HG03064 (cell line): ENCODE measurements at regions not wholly inside any gene's neighbourhood (a gene's known extent, or its start where the extent isn't known, plus 50 kb on each side); places are given as distances from the start of the nearest gene placed in this dataset.

ENCODE experiments used
- ATAC-seq: cut with Tn5 transposase; IDR thresholded peaks from one replicate; pipeline ENCODE4 v1.9.1; 2021; ENCODE audit warnings: low read depth; ENCODE audit not compliant: unreplicated experiment

DNA sequence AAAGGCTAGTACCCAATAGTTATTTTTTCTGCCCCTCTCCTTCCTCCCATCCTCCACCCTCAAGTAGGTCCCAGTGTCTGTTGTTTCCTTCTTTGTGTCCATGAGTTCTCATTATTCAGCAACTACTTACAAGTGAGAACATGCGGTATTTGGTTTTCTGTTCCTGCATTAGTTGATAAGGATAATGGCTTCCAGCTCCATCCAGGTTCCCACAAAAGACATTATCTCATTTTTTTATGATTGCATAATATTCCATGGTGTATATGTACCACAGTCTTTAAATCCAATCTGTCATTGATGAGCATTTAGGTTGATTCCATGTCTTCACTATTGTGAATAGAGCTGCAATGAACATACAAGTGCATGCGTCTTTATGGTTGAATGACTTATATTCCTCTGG lies 128.3 kb upstream of the ANKRD55 start:
- no peak for ATAC-seq

DNA sequence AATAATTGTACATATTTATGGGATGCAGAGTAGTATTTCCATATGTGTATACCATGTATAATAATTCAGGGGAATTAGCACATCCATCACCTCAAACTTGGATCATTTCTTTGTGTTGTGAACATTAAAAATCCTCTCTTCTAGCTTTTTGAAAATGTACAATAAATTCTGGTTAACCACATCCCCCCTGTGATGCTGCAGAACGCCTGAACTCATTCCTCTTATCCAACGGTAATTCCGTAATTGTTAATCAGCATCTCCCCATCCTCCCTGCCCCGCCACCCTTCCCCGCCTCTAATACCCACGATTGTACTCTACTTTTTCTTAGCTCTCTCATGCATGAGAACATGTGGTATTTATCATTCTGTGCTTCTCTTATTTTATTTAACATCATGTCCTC lies 127.7 kb upstream of the ANKRD55 start:
- ATAC-seq, result no peak

DNA sequence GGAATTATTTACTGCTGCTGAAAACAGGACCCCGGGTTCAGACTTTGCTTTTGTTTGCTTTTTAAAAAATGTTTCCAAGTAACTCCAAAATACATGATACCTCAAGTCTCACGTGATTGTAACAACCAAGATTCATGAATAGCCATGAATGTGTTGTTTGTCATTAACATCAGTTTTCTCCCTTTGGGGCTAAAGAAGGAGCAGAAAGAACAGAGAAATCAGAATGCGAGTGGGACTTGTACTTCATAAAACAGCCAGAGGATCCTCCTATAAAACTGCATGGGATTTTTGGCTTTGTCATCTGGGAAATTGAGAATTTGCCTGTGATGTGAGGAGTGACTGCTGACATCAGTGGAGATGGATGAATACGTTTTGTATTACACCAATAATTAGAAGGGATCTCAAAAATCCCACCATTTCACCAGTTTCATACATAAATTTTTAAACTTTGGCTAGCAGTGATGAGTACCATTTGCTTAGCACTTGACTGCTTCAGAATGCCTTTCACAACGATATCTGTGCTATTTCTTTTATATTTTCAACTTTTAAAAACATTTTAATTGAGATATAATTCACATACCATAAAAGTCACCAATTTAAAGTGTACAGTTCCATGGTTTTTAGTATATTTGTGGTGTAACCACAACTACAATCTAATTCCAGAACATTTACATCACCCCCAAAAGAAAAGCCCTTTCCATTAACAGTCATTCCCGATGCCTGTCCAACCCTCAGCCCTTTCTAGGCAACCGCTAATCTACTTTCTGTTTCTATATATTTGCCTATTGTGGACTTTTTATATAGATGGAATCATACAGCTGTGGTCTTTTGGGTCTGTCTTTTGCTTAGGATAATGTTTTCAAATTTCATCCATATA lies 126.9 kb upstream of the ANKRD55 start:
- ATAC-seq, result no peak

- no peak for ATAC-seq
Observed at GRCh38 chr5:56358703-56359681, 125.9 kb upstream of the ANKRD55 start.

- ATAC-seq, result no peak
Observed at GRCh38 chr5:56358046-56358445, 124.9 kb upstream of the ANKRD55 start.

GRCh38 chr5:56357426-56357825 lies 124.3 kb upstream of the ANKRD55 start:
- no peak for ATAC-seq

- no peak for ATAC-seq
Observed at GRCh38 chr5:56356836-56357160, 123.7 kb upstream of the ANKRD55 start.

DNA sequence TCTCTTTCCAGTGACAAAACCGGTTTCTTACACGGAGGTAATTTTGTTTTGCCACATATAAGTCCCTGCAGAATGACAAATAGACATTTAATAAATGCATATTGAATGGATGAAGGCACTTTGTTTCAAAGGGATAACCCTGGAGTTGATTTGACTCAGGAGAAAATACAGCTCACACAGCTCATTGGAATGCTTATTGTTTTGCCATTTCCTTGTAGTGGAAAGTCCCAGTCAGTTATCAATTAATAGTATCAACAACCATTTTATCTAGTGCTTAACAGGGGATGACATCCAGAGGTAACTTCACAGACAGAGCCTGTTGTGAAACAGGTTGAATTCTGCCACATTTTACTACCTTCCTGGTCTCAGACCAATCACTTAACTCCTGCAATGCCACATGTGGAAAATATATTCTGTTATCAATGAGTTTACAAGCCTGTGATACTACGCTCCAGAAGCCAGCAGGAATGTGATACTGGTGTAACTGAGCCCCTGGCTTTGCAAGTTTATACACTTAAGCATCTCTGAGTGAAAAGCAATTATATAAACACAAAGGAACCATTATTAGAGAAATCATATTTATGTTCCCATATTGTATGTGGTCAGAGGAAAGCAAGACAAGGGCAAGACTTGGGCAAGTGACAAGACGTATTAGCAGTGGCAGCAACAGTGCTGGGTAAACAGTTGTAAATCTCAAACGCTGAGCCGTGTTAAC lies 123.1 kb upstream of the ANKRD55 start:
- no peak for ATAC-seq

DNA sequence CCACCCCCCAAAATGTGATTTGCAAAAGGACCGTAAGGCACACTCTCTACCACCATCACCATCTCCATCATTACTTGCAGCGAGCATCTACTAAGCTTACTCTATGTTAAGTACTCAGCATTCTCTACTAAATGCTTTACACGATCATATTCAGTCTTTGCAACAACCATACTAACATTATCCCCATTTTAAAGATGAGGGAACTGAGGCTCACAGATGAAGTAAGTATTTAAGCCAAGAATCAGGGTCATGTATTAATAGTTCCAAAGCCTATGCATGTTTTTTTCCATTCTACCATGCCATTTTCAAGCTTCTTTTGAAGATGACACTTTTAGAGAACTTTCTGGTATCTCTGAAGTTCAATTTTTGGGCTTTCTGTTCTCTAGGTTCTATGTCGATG lies 121.7 kb upstream of the ANKRD55 start:
- ATAC-seq, result no peak

DNA sequence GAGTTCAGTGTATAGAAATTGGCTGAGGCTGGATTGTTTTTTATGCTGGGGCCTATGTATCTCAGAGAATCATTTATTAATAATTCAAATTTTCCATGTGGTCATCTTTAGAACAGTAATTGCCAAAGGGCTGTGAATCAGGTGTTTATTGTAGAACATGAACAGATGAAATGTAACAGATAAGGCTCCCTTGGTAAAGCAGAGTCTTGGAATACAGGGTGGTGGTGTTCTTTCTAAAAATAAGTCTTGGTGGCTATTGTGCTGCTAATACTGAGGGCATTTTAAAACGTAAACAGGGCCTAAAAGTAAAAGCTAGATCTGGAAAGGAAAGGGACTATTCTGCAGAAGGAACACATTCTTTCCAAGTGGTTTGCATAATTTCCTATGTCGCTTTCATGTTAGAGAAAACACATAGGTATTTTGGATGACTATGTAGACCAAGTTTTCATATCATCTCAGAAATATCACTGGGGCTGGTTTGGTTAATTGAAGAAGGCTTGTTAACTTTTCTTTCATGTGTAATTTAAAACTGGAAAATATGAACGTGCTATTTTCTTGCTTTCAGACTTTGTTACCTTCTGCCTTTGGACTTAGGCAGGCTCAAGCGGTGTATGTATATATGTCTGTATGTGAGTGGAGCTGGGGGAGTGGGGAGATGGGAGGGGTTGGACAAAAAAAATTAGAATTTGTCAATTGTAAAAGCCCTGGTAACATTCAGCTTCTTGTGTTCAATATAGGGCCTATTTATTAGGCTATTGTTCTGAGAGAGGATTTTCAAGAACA lies 119.9 kb upstream of the ANKRD55 start:
- no peak for ATAC-seq

DNA sequence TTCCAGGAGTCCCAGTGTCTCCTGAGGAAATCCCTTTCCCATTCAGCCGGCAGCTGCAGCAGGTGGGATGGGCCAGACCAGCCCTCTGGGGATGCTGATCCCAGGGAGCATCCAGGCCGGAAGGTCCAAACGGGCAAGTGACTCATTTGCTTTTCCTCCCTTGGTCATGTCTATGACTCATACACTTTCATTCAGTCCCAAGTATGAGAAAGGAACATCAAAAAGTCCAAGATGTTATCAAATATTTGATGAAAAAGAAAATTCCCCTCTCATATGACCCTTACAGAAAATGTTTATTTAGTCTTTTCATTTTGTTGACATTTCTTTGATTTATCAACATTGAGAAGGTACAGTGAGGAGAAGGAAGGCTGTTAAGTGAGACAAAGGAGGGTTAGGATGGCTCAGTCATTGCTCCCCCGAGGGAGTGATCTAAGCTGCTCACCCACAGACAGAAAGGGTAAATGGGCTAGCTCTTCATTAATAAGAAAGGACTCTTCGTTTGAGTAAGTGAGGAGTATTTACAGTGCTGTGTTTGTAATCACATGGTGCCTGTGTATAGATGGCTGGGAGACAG lies 117.6 kb upstream of the ANKRD55 start:
- no peak for ATAC-seq

GRCh38 chr5:56350011-56350596 lies 117.0 kb upstream of the ANKRD55 start:
- no peak for ATAC-seq

GRCh38 chr5:56349461-56349860 lies 116.3 kb upstream of the ANKRD55 start:
- no peak for ATAC-seq

GRCh38 chr5:56346741-56347535 lies 113.8 kb upstream of the ANKRD55 start:
- ATAC-seq, result no peak

GRCh38 chr5:56346044-56346710 lies 113.0 kb upstream of the ANKRD55 start:
- no peak for ATAC-seq

DNA sequence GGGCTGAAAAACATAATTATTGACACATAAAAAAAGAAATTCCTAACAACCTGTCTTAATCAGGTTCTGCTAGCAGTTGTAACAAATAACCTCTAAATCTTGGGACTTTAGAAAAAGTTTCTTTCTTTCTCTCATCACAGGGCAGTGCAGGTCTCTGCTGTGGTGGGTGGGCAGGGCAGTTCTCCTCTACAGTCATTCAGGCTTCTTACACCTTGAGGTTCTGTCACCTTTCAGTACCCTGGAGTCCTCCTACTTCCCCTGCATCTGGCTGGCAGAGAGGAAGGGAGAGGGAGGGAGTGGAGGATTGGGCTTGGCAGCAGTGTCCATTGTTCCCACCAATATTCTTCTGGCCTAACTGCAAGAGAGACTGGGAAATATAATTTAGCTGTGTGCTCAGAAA lies 112.2 kb upstream of the ANKRD55 start:
- ATAC-seq, result no peak

GRCh38 chr5:56344594-56344993 lies 111.5 kb upstream of the ANKRD55 start:
- ATAC-seq, result no peak

- ATAC-seq, result no peak
Observed at GRCh38 chr5:56343988-56344387, 110.9 kb upstream of the ANKRD55 start.
